ENCODE measurements at regions not wholly inside any gene's neighbourhood (a gene's known extent, or its start where the extent isn't known, plus 50 kb on each side); places are given as distances from the start of the nearest gene placed in this dataset.

DNA sequence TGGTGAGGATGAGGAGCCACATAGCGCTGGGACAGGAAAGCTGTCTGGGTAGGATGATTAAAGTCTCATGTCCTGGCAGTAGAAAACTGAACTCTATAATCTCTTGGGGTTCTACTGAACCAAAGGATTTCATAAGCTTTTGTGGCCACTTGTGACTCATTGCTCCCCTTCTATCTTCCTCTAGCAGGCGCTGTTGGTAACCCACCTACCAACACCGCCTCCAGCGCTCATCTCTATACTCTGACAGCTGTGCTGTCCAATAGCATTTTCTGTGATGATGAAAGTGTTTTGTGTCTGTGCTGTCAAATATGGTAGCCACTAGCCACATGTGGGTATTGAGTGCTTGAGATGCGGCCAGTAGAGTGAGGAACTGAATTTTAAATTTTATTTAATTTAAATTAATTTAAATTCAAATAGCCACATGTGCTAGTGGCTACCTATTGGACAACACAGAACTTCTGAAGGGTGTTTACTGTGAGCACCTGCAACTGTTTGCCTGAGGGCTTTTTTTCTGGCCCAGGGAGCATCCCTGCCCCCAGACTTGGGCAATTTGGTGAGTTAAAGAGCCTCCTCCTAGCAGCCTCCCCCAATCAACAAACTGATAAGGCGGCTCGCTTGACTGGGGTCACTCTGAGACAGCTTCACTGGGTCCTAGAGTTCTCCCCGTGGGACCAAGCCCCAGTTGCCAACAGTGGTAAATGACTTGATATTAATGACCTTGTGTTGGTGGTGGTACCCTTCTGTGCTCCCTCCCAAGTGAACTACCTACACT is 169.2 kb upstream of the ATP6AP2 start:
- no peak overlapping the region for H3K4me3 ChIP-seq (ENCODE audit: low read depth, low read length)
- TF ChIP-seq, protein P1, sequence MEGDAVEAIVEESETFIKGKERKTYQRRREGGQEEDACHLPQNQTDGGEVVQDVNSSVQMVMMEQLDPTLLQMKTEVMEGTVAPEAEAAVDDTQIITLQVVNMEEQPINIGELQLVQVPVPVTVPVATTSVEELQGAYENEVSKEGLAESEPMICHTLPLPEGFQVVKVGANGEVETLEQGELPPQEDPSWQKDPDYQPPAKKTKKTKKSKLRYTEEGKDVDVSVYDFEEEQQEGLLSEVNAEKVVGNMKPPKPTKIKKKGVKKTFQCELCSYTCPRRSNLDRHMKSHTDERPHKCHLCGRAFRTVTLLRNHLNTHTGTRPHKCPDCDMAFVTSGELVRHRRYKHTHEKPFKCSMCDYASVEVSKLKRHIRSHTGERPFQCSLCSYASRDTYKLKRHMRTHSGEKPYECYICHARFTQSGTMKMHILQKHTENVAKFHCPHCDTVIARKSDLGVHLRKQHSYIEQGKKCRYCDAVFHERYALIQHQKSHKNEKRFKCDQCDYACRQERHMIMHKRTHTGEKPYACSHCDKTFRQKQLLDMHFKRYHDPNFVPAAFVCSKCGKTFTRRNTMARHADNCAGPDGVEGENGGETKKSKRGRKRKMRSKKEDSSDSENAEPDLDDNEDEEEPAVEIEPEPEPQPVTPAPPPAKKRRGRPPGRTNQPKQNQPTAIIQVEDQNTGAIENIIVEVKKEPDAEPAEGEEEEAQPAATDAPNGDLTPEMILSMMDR (conservative IDR thresholded peaks at IDR 0.05; ENCODE audit: low read depth, low read length) = peak; percentile 18
- DNase-seq (ENCODE audit: low read depth) = peak; percentile 8

DNA sequence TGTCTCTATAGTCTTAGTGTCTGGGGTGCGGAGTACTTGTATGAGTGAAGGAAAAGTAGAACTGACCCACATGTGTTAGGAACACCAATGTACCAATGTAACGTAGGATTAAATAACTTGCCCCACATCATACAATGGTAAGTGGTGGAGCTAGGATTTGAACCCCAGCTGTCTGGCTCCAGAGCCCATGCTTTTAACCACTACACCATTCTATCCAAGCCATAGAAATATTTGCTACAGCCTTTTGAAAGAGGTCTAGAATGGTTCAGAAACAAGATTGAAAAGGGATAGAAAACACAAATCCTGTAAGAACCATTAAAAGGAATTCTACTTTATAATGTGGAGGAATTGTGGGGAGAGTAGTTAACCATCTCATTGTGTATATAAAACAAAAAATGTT is 169.9 kb upstream of the ATP6AP2 start:
- DNase-seq (ENCODE audit: low read depth) = no peak
- TF ChIP-seq, protein P1 (conservative IDR thresholded peaks at IDR 0.05; ENCODE audit: low read depth, low read length) = no peak
- H3K4me3 ChIP-seq (ENCODE audit: low read depth, low read length) = no peak overlapping the region

- no peak for DNase-seq (ENCODE audit: low read depth)
- TF ChIP-seq, protein P1 (conservative IDR thresholded peaks at IDR 0.05; ENCODE audit: low read depth, low read length) = no peak
- H3K4me3 ChIP-seq (ENCODE audit: low read depth, low read length) = no peak overlapping the region
These were observed 174.4 kb upstream of the ATP6AP2 start for GRCh38 chrX:40406330-40406859.

- TF ChIP-seq, protein P1 (conservative IDR thresholded peaks at IDR 0.05; ENCODE audit: low read depth, low read length) = no peak
- no peak overlapping the region for H3K4me3 ChIP-seq (ENCODE audit: low read depth, low read length)
- DNase-seq (ENCODE audit: low read depth) = no peak
These were observed 175.4 kb upstream of the ATP6AP2 start for GRCh38 chrX:40405399-40405798.

GRCh38 chrX:40403757-40404156 is 177.0 kb upstream of the ATP6AP2 start:
- no peak overlapping the region for H3K4me3 ChIP-seq (ENCODE audit: low read depth, low read length)
- no peak for DNase-seq (ENCODE audit: low read depth)
- TF ChIP-seq, protein P1 (conservative IDR thresholded peaks at IDR 0.05; ENCODE audit: low read depth, low read length) = no peak

DNA sequence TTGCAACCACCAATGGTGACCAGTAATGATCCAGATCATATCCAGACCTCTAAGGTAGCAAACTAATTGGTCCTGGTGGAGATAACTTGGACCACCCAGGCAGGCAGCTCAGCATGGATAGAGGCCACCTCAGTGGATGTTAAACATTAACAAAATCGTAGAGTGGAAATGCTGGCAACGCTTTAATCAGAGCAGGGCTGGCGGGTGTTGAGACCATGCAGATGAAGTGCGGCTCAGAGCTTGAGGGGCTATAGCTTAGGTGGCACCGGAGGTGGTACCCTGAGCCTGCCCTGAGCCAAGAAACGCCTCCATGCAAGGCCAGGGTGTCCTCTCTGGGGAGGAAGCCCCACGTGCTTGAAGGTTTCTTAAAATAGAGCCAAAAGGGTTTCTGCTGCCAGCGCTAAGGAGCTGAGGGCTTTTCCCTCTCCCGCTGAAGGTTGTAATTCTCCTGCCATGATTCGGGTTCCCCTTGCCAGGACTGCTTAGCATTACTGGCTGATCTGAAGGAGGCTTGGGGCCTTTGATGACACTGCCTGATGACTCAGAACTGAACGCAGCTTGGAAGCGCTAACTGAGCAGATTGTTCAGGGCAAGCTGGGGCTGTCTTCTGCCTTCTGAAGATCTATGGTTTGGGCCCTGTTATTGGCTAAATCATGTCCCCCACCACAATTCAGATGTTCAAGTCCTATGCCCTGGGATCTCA is 177.8 kb upstream of the ATP6AP2 start:
- TF ChIP-seq, protein P1 (conservative IDR thresholded peaks at IDR 0.05; ENCODE audit: low read depth, low read length) = no peak
- no peak overlapping the region for H3K4me3 ChIP-seq (ENCODE audit: low read depth, low read length)
- peak; percentile 24 for DNase-seq (ENCODE audit: low read depth)
